Right lung (tissue), 2 donors: ENCODE measurements at regions not wholly inside any gene's neighbourhood (a gene's known extent, or its start where the extent isn't known, plus 50 kb on each side); places are given as distances from the start of the nearest gene placed in this dataset.

Source experiments
- DNase-seq, 2 donors: peaks; one replicate each; pipeline ENCODE4 v3.0.0-alpha.2; 2013

GRCh38 chr12:87930033-87930432 lies 99.2 kb downstream of the C12orf50 start:
- no peak for DNase-seq

- no peak for DNase-seq
These were observed 99.9 kb downstream of the C12orf50 start for GRCh38 chr12:87929346-87929745.

DNA sequence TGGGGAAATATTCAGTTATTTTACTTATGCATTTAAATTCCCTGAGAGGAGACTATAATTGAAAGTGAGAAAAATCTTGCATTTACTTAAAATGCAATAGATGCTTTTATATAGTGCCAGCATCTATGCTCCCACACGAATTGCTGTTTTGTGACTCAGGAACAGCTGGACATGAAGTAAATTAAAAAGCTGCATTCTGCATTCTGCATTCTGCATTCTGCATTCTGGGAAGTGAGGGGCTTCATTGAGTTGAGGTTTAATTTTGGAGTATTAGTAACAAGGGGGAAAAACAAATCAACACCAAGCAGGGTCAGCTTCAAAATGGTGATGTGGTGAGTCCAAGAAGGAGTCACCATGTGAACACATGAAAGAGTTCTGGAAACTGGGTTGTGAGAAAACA lies 101.2 kb downstream of the C12orf50 start:
- DNase-seq = no peak

- DNase-seq = no peak
These were observed 104.2 kb downstream of the C12orf50 start for GRCh38 chr12:87925021-87925420.

DNA sequence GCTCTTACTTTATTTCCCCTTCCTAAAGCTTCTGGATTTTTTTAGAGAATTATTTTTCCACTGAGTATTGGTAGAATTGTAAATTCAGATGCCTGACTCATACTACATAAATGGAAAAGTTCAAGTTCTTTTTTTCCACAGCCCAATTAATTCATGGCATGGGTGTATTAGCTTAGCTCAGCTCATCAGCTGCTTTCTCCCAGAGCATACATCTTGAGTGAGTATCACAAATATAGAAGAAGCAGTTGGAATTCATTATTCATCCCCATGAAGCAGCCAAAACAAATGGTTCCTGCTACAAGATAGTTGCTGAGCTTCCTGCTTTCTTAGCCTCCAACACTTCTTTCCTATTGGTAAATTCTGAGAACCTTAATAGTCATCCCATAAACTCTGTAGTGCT lies 105.1 kb downstream of the C12orf50 start:
- no peak for DNase-seq

- no peak for DNase-seq
These were observed 105.8 kb downstream of the C12orf50 start for GRCh38 chr12:87923361-87923760.

- no peak for DNase-seq
These were observed 106.5 kb downstream of the C12orf50 start for GRCh38 chr12:87922736-87923135.

DNA sequence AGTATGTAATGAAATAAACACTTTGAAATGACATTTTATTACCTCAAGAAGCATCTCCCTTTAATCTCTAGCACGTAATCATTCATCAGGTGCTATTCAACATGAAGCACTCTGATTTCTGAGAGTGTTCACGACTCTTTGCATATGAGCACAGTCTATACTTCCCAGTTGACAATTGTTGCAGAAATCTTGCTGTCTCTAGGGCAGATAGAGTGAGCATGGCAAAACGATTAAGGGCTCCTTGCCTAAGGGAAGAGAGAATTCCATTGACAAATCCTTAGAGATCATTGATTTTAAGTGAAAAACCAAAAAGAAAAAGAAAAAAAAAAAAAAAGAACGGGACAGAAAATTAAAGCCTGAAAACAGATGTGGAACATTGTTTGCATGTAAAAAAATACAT lies 107.6 kb downstream of the C12orf50 start:
- DNase-seq = no peak

- DNase-seq = no peak
These were observed 109.1 kb downstream of the C12orf50 start for GRCh38 chr12:87920139-87920538.

DNA sequence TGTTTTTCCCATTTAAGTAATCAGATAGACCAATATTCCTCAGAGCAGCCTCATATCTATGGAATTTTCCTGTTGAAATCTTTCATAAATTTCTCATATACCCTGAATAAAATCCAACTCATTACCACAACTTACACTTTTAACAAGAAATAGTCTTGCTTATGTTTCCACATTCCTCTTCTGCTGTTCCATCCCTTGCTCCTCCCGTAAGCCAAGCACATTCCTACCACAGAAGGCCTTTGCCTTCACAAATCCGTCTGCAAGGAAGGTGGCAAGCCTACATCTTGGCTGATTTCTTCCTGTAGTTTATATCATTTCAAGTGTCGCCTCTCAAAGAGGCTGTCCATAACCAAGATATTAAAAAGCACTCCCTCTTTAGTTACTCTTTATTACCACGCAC lies 127.7 kb downstream of the C12orf50 start:
- DNase-seq = no peak

DNA sequence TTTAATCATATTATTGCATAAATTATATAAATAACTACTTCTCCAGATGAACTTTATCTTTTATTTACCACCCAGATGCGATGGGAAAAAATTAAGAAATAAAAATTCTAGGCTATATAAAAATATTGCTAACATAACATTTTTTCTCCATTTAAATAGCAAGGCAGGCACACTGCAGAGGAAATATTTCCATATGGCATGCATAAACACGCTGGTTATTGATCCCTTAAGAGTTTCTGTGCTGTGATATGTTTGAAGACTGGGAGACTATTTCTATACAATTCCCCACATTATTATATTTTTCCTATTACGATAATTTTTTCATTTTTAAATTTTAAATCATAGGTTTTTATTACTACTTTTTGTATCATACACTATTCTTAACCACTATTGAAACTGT lies 131.5 kb downstream of the C12orf50 start:
- DNase-seq = no peak

GRCh38 chr12:87883806-87884205 lies 145.4 kb downstream of the C12orf50 start:
- DNase-seq = no peak

- DNase-seq = no peak
These were observed 150.1 kb downstream of the C12orf50 start for GRCh38 chr12:87879141-87879540.

- DNase-seq = no peak
These were observed 158.4 kb downstream of the C12orf50 start for GRCh38 chr12:87870493-87871460.

DNA sequence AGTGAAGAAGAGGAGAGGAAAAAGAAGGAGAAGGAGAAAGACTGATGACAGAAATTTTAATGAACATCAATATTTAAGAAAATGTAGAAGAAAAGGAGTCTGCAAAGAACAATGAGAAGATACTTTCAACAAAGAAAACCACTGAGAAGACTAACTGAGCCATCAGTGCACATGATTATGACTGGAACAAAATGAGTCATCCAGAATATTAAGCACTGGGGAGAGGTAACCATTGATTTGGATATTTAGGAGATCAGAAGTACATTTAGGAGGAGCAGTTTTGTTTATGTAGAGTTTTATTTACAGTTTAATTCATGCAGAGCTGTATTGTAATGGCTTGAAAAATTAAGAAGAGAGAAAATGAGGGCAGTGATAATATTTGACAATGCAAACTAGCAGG lies 159.1 kb downstream of the C12orf50 start:
- no peak for DNase-seq

DNA sequence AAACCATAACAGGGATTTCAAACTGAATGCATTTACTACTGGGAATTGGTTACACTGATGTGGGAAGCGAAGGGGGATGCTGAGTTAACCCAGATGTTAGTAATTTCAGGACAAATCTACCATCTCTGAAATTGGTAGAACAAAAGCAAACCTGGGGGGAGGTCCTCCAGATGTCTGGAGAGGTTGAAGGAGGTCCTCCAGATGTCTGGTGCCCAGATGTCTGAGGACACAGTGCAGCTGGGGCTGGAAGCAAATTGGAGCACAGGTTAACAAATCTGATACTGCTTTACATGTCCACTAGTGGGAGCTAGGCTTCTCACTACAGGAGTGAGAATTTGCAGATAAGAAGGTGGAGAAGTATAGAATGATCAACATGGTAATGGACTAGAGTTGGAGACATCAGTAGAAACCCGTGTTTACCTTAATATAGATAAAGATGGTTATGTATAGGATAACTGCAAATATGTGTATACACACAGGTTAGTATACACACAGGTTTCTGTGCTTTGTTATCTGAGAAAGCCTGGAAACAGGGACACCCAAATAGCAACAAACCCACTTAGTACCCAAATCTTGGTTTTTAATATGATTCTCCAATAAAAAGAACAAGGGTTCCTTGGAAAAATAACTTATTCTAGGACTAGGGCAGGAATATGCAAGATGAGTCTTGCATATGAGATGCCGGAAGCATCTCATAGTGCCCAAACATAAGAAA lies 162.5 kb downstream of the C12orf50 start:
- DNase-seq = no peak

DNA sequence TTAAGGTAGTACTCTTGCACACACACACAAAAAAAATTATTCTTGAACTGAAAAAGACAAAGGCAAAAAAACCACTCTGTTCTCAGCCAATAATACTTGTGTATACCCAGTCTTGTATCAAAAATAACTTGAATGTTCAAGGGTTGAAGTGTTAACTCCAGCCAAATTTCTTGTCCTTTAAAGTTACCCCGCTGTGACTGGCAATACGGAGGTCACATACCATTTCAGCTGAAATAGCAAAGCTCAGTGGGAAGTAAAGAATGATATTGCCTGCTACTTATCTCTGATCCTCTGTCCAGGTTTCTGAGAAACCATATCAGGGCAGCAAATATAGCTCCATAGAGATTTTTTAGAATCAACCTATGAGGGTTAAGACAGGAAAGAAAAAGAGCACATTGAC lies 167.4 kb downstream of the C12orf50 start:
- no peak for DNase-seq

DNA sequence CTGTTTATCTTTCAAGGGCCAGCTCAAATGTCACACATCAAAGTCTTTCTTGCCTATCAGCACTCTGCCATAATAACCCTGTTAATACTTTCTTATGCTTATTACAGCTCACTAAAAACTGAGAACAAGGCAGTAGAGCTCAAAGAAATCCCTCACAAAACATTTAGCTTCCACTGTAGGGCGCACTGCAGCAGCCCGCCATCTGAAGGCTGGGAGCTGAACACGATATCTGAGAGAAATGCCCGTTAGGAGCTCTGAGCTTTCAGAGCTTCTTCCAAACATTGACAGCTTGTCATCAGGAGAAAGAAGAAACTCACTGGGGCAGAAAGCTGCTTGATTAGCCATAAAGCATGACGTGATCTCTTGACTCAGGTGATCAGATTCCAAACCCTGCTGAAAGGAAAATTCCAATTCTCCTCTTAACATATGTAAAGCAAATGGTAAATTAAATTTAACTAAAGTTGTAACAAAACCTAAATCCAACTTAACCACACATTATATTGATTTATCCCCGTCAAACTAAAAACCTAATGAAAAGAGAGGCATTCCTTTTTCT lies 175.7 kb downstream of the C12orf50 start:
- DNase-seq = no peak

DNA sequence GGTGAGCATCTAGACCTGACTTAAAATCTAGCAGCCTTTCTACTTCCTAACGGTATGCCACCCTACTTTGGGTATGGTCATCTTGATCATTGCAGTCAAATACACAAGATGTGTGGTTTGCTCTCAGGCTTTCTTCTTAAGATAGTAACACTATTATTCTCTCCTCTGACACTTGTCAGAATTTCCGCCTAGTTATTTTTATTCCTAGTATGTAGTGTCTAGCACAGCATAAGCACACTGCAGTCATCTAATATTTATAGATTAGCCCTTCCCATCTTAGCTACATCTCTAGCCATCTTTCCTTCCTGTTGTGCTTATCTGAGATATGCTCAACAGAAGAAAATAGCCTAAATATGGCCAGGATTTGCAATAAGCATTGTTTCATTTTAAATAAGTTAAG lies 180.1 kb downstream of the C12orf50 start:
- no peak for DNase-seq

- peak; percentile 42 to 55 for DNase-seq
These were observed 180.8 kb downstream of the C12orf50 start for GRCh38 chr12:87848248-87848868.

DNA sequence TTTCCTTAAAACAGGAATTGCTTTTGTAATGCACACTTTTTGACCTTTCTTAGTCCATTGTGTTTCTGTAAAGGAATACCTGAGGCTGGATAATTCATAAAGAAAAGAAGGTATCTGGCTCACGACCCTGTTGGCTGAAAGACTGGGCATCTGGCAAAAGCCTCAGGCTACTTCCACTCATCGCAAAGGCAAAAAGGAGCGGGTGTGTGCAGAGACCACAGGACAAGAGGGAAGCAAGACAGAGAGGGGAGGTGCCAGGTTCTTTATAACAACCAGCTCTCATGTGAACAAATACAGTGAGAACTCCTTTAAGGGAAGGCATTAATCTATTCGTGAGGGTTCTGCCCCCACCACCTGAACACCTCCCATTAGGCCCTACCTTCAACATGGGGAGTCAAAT lies 182.1 kb downstream of the C12orf50 start:
- no peak for DNase-seq

GRCh38 chr12:87846045-87846444 lies 183.2 kb downstream of the C12orf50 start:
- DNase-seq = no peak
